ENCODE measurements at regions not wholly inside any gene's neighbourhood (a gene's known extent, or its start where the extent isn't known, plus 50 kb on each side); places are given as distances from the start of the nearest gene placed in this dataset.

- no peak for TF ChIP-seq POLR2AphosphoS5 (IDR thresholded peaks at IDR 0.05)
- TF ChIP-seq EP300 (IDR thresholded peaks at IDR 0.05; ENCODE audit: low read depth): no peak
Measured at GRCh38 chr4:66794390-66795034, 750.8 kb downstream of the CENPC start.
